Central memory CD8-positive, alpha-beta T cell (primary cell): ENCODE measurements at regions not wholly inside any gene's neighbourhood (a gene's known extent, or its start where the extent isn't known, plus 50 kb on each side); places are given as distances from the start of the nearest gene placed in this dataset.
"Not testable (repeated sequence)": the region's sequence is repeated elsewhere in the genome, so short reads cannot be mapped to it uniquely, and the experiment has no call there.

Source experiments
- ATAC-seq: fragments of 150-1000 bp; cut with Tn5 transposase; replicated peaks from 2 replicates; pipeline ENCODE4 v1.10.0; 2022; ENCODE audit warnings: mild to moderate bottlenecking, moderate FRiP score, moderate number of reproducible peaks; ENCODE audit not compliant: poor library complexity, severe bottlenecking; ENCODE audit errors: extremely low read depth
- DNase-seq, 2 donors: peaks; one replicate each; pipeline ENCODE4 v3.0.0; 2021; ENCODE audit warnings: low spot score in 2 of 2
- H3K27ac Mint-ChIP-seq: one replicate; pipeline ENCODE4 v1.8.0; 2022; ENCODE audit warnings: low read depth, mild to moderate bottlenecking, moderate library complexity, mixed read lengths
- H3K27me3 Mint-ChIP-seq: one replicate; pipeline ENCODE4 v1.8.0; 2022; ENCODE audit warnings: mixed read lengths
- H3K36me3 Mint-ChIP-seq: one replicate; pipeline ENCODE4 v1.8.0; 2022; ENCODE audit warnings: mild to moderate bottlenecking, moderate library complexity, mixed read lengths; ENCODE audit not compliant: insufficient read depth
- H3K4me1 Mint-ChIP-seq: one replicate; pipeline ENCODE4 v1.8.0; 2022; ENCODE audit warnings: mixed read lengths
- H3K4me3 Mint-ChIP-seq: one replicate; pipeline ENCODE4 v1.8.0; 2022; ENCODE audit warnings: mild to moderate bottlenecking, moderate library complexity, mixed read lengths
- H3K9me3 Mint-ChIP-seq: one replicate; pipeline ENCODE4 v1.8.0; 2022; ENCODE audit warnings: mixed read lengths

GRCh38 chr18:78479443-78479842 is 500.2 kb upstream of the SALL3 start:
- DNase-seq (no peak), ATAC-seq (no peak)
- Mint-ChIP-seq H3K4me1 (no peaks in the 10 kb centered on the region), H3K9me3 (no peaks in the 10 kb centered on the region), H3K36me3 (no peaks in the 10 kb centered on the region), H3K27me3 (peaks cover 14% of the 10 kb centered on the region), H3K4me3 (no peak overlapping the region), H3K27ac (no peak overlapping the region)

DNA sequence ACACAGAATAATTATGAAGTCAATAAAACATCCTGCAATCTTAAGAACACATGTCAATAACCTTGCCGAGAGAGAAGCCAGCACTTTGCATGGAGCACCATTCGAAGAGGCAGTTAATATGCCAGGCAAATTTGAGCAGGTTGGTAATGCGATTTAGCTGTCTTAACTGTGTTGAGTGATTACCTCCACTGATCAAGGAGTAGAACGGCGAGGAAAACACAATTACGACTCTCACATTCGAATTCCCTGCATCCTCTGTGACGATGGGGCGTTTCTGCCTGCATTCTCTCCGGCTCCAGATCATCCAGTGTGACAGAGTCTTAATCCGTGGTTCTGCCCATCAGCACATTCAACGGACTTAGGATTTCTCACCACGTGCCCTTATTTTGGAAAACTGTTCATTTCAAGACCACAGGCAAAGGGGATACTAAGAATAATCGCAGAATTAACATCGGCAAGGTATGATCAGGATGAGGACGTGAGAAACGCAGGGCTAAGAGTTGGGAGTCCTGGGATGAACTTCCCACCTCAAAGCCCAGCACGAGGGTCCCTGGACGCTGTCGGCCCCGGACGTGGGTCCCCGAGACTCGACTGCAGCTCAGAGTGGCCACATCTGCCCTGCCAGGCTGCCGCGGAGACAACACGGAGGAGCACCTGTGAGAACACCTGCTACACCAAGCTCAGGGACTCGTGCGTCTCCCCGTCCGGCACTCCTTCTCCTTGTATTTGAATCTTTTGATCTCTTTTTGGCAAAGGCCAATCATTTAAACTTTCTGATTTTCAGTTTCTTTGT is 499.2 kb upstream of the SALL3 start:
- H3K27me3 Mint-ChIP-seq = peaks cover 14% of the 10 kb centered on the region
- H3K4me3 Mint-ChIP-seq = no peak overlapping the region
- no peak for DNase-seq
- no peaks in the 10 kb centered on the region for H3K9me3 Mint-ChIP-seq
- no peaks in the 10 kb centered on the region for H3K4me1 Mint-ChIP-seq
- H3K27ac Mint-ChIP-seq = no peak overlapping the region
- ATAC-seq = no peak
- no peaks in the 10 kb centered on the region for H3K36me3 Mint-ChIP-seq

DNA sequence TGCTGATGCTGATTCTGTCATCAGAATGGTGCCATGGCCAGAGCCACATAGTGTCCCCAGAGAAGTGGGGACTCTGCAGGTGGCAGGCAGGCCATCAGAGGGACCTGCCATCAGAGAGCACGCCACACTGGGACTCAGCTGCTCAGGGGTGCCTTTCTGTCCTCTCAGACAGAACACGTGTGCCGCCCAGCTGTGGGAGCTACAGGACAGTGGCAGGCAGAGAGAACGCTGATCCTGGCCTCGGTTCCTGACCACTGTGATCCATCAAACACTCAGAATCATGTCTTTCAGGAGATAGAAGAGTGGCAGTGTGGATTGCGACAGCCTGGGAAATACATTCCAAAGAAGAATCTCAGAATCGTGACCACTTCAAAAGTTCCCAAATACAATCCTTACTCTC is 497.2 kb upstream of the SALL3 start:
- Mint-ChIP-seq H3K4me1 (no peaks in the 10 kb centered on the region), H3K27me3 (peaks cover 26% of the 10 kb centered on the region), H3K27ac (no peak overlapping the region), H3K9me3 (no peaks in the 10 kb centered on the region), H3K36me3 (no peaks in the 10 kb centered on the region), H3K4me3 (no peak overlapping the region)
- ATAC-seq = no peak
- DNase-seq = no peak

DNA sequence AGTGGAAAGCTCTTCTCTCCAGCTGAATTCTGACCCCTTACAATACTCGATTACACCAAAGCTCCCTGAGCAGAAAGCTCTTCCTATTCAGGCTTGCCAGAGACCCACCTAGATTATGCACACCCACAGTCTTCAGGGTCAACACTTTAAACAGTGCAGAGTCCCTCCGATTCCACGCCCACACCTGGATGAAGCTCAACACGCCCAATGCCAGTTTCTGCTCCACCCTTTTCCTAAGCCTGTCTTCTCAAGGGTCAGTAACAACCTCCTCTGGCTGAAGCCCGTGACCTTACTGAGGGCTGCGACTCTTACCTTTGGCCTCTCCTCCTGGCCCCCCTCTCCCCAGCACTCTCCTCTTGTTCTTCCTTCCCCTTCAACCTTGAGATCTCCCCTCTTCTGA is 492.0 kb upstream of the SALL3 start:
- Mint-ChIP-seq H3K27ac (no peak overlapping the region), H3K4me1 (no peaks in the 10 kb centered on the region), H3K9me3 (peaks cover 5% of the 10 kb centered on the region), H3K36me3 (no peaks in the 10 kb centered on the region), H3K4me3 (no peak overlapping the region), H3K27me3 (peaks cover 25% of the 10 kb centered on the region)
- DNase-seq (no peak), ATAC-seq (no peak)

GRCh38 chr18:78492064-78492812 is 487.4 kb upstream of the SALL3 start:
- Mint-ChIP-seq H3K4me3 (no peak overlapping the region), H3K9me3 (peaks cover 5% of the 10 kb centered on the region), H3K36me3 (no peaks in the 10 kb centered on the region), H3K27me3 (peaks cover 14% of the 10 kb centered on the region), H3K27ac (no peak overlapping the region), H3K4me1 (peaks cover 5% of the 10 kb centered on the region)
- DNase-seq (no peak), ATAC-seq (no peak)

DNA sequence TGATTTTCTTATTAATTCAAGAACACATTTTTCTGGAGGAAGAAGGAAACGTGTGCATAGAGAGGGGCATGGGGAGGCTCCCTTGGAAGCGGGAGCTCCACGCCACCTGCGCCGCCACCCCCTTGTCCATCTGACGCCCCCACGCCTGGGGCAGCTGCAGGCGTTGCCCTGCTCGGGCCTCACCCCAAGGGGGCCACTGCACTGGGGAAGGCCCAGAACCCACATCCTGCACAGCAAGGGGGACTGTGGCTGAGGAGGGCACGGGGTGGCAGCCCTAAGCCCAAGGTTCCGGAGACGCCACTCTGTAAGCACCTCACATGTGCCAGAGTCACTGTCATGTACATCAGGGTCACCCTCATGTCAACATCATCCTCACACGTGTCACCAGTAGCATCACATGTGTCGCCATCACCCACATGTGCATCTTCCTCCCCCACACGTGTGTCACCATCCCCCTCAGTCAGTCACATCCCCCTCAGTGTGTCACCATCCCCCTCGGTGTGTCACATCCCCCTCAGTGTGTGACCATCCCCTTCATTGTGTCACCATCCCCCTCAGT is 486.7 kb upstream of the SALL3 start:
- peaks cover 5% of the 10 kb centered on the region for H3K4me1 Mint-ChIP-seq
- H3K36me3 Mint-ChIP-seq = no peaks in the 10 kb centered on the region
- H3K4me3 Mint-ChIP-seq = no peak overlapping the region
- peaks cover 8% of the 10 kb centered on the region for H3K27me3 Mint-ChIP-seq
- ATAC-seq (no peak), DNase-seq (no peak)
- no peak overlapping the region for H3K27ac Mint-ChIP-seq
- H3K9me3 Mint-ChIP-seq = peaks cover 5% of the 10 kb centered on the region

- not testable (repeated sequence) for H3K27me3 Mint-ChIP-seq, H3K4me1 Mint-ChIP-seq, H3K9me3 Mint-ChIP-seq, DNase-seq, H3K27ac Mint-ChIP-seq, H3K4me3 Mint-ChIP-seq, ATAC-seq, H3K36me3 Mint-ChIP-seq
Measured at GRCh38 chr18:78493490-78493889, 486.1 kb upstream of the SALL3 start.

DNA sequence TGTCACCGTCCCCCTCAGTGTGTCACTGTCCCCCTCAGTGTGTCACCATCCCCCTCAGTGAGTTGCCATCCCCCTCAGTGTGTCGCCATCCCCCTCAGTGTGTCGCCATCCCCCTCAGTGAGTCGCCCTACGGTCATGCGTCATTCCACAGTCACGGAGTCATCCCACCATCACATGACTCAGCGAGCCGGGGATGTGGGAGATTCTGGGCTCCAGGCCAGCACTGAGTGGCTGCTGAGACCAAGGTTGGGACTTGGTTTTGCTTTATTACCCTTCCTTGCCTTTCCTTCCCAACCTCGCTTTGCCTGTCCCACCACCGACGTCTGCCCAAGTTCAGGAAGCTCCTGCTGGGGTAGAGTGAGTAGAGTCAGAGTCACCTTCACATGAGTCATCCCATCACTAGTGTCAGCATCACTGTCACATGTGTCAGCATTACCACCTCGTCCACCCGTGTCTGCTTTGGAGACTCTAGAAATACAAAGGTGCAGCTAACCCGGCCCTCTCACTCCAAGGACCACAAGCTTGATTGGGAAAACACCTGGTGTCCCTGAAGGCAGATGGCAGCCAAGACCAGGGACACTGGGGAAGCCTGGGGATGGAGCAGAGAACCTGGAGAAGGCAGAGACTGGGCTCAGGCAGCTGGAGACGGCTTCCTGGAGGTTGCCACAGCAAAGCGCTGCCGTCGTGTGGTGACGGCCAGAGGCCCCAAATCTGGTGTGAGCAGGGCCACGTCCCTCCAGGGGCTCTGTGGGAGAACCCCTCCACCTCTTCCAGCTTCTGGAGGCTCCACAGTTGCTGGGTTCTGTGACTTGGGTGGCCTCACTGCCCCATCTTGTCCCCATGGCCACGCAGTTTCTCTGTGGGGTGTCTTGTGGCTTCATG is 485.2 kb upstream of the SALL3 start:
- H3K9me3 Mint-ChIP-seq = no peaks in the 10 kb centered on the region
- no peaks in the 10 kb centered on the region for H3K36me3 Mint-ChIP-seq
- H3K27me3 Mint-ChIP-seq = no peaks in the 10 kb centered on the region
- no peak for DNase-seq
- H3K27ac Mint-ChIP-seq = no peak overlapping the region
- no peak for ATAC-seq
- H3K4me1 Mint-ChIP-seq = peaks cover 5% of the 10 kb centered on the region
- H3K4me3 Mint-ChIP-seq = no peak overlapping the region

- Mint-ChIP-seq H3K27me3 (no peaks in the 10 kb centered on the region), H3K4me3 (no peak overlapping the region), H3K4me1 (peaks cover 5% of the 10 kb centered on the region), H3K9me3 (no peaks in the 10 kb centered on the region), H3K27ac (no peak overlapping the region), H3K36me3 (no peaks in the 10 kb centered on the region)
- DNase-seq = no peak
- no peak for ATAC-seq
Measured at GRCh38 chr18:78495550-78495949, 484.1 kb upstream of the SALL3 start.

DNA sequence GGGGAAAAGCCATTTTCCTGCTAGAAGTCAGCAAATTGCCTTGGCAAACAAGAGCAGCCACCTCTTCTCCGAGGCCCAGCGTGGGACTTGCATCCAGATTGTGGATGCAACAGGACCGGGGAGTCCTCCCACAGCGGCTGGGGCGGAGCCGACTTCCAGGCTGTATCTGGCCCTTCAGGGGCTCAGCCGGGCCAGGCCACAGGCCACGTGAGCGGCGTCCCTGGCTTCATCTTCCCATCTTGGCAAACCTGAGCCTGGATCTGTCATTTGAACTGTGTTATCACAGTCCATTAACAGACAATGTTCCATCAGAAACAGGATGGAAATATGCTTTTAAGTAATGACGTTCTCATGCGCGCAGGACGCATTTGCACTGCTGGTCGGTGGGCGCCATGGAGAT is 483.5 kb upstream of the SALL3 start:
- no peaks in the 10 kb centered on the region for H3K9me3 Mint-ChIP-seq
- H3K27ac Mint-ChIP-seq = no peak overlapping the region
- no peaks in the 10 kb centered on the region for H3K36me3 Mint-ChIP-seq
- DNase-seq (no peak), ATAC-seq (no peak)
- no peaks in the 10 kb centered on the region for H3K27me3 Mint-ChIP-seq
- peaks cover 5% of the 10 kb centered on the region for H3K4me1 Mint-ChIP-seq
- no peak overlapping the region for H3K4me3 Mint-ChIP-seq

DNA sequence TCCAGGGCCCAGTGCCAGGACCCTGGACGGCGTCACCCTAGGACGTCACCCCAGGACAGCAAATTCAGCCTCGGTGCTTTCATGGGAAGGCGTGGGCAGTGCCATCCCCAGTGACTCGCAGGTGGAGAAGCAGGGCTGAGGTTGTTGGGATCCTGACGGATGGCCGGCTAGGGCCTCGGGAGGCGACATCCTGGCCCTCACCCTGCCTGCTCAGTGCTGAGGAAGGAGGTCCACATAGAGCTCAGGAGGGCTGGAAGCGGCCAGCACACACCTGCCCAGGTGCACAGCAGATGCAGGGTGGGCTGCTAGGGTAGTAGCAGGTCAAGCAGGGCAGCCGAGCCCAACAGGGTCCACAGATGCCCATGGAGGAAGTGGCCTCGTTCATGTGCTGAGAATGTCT is 482.0 kb upstream of the SALL3 start:
- H3K27ac Mint-ChIP-seq = no peak overlapping the region
- H3K4me1 Mint-ChIP-seq = peaks cover 5% of the 10 kb centered on the region
- no peaks in the 10 kb centered on the region for H3K27me3 Mint-ChIP-seq
- H3K9me3 Mint-ChIP-seq = no peaks in the 10 kb centered on the region
- no peak overlapping the region for H3K4me3 Mint-ChIP-seq
- ATAC-seq (no peak), DNase-seq (no peak)
- H3K36me3 Mint-ChIP-seq = no peaks in the 10 kb centered on the region

- Mint-ChIP-seq H3K9me3 (no peaks in the 10 kb centered on the region), H3K27ac (no peak overlapping the region), H3K27me3 (no peaks in the 10 kb centered on the region), H3K4me1 (peaks cover under 1% of the 10 kb centered on the region), H3K36me3 (no peaks in the 10 kb centered on the region), H3K4me3 (no peak overlapping the region)
- DNase-seq (no peak), ATAC-seq (no peak)
Measured at GRCh38 chr18:78499586-78499985, 480.0 kb upstream of the SALL3 start.
